NB4 (cell line): ENCODE measurements at regions not wholly inside any gene's neighbourhood (a gene's known extent, or its start where the extent isn't known, plus 50 kb on each side); places are given as distances from the start of the nearest gene placed in this dataset.

Source experiments
- MAX ChIP-seq: IDR thresholded peaks from 2 replicates; pipeline ENCODE4 v1.6.1; 2011; ENCODE audit warnings: low read depth, low read length
- POLR2A ChIP-seq: IDR thresholded peaks from 2 replicates; pipeline ENCODE4 v1.6.1; 2011; ENCODE audit warnings: mild to moderate bottlenecking; ENCODE audit not compliant: insufficient read length; ENCODE audit errors: extremely low read depth
- TF ChIP-seq, protein P1 (sequence below): IDR thresholded peaks from one replicate; pipeline ENCODE4 v1.5.1; 2012; ENCODE audit warnings: low read depth, low read length

DNA sequence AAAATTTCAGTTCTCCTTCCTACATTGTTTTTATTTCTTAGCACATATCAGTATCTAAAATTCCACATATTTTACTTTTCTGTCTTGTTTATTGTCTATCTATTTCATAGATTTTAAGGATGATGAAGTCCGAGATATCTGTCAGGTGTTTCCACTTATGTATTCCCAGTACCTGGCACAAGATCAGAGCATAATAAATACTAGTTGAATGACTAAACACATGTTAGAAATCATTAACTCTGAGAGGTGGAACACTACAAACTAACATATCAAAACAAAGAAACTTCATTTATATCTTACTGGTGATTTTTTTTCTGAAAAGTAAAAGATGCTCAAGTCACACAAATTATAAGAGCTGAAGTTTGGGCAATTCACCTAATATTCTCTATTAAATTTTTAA is 1208.3 kb downstream of the PCDH9 start:
- TF ChIP-seq POLR2A (no peak), MAX (no peak)
- TF ChIP-seq, protein P1, sequence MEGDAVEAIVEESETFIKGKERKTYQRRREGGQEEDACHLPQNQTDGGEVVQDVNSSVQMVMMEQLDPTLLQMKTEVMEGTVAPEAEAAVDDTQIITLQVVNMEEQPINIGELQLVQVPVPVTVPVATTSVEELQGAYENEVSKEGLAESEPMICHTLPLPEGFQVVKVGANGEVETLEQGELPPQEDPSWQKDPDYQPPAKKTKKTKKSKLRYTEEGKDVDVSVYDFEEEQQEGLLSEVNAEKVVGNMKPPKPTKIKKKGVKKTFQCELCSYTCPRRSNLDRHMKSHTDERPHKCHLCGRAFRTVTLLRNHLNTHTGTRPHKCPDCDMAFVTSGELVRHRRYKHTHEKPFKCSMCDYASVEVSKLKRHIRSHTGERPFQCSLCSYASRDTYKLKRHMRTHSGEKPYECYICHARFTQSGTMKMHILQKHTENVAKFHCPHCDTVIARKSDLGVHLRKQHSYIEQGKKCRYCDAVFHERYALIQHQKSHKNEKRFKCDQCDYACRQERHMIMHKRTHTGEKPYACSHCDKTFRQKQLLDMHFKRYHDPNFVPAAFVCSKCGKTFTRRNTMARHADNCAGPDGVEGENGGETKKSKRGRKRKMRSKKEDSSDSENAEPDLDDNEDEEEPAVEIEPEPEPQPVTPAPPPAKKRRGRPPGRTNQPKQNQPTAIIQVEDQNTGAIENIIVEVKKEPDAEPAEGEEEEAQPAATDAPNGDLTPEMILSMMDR: no peak
